ENCODE measurements at regions not wholly inside any gene's neighbourhood (a gene's known extent, or its start where the extent isn't known, plus 50 kb on each side); places are given as distances from the start of the nearest gene placed in this dataset.

DNA sequence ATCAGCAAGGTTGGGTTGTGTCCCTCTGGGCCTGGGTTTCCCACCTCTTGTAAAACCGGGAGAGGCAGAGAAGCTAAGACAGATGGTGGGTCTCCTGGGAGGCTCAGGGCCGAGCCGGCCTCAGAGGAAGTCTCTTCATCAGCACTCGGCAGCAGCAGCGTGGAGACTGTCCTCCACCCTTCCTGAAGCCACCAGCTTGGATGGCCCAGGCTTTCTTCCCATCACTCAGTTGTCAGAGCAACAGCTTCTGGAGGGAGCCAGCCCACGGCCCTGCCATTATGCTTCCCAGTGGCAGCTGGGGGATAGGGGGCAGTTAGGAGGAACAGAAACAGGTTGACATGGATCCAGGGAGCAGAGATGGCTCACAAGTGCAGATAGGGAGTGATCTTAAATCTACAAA lies 191.0 kb downstream of the KATNAL1 start:
- no peak overlapping the region for H3K27ac Mint-ChIP-seq
- no peaks in the 10 kb centered on the region for H3K9me3 Mint-ChIP-seq
- no peaks in the 10 kb centered on the region for H3K36me3 Mint-ChIP-seq
- CTCF ChIA-PET = interaction anchor here (1.1 to 10.1 kb wide), 7 partner anchors 42 to 611 kb away, joined by 3 to 352 read pairs (median 9); partner anchors contain the start of gene UBL3 (in 1 of the 2)
- POLR2A ChIA-PET = interaction anchor here in 1 of 2 donors (0.9 kb wide), 1 partner anchor 270 kb away, joined by 3 read pairs; no protein-coding TSS in a partner anchor
- 78% methylated on average over 3 of the region's 6 CpGs for WGBS (ENCODE audit: insufficient coverage)
- peaks cover 26 to 31% of the 10 kb centered on the region in 2 experiments for H3K4me1 ChIP-seq (ENCODE audit: control insufficient read depth in 1 of 2, extremely low read depth in 1 of 2, insufficient read depth in 2 of 2, low read length in 2 of 2)
- H3K36me3 ChIP-seq (ENCODE audit: control insufficient read depth in 2 of 2, extremely low read depth in 1 of 2, insufficient read depth in 1 of 2, low read length in 1 of 2) = no peaks in the 10 kb centered on the region
- H3K27me3 ChIP-seq (replicated peaks in 1 of 2; ENCODE audit: control insufficient read depth in 2 of 2, extremely low read depth in 1 of 2, insufficient read depth in 2 of 2, low read length in 1 of 2) = peaks cover 0 to 2% of the 10 kb centered on the region in 2 experiments
- DNase-seq (no peak), ATAC-seq (replicated peaks in 1 of 4) (no peak)
- no peaks in the 10 kb centered on the region for H3K27me3 Mint-ChIP-seq
- H3K27ac ChIP-seq (ENCODE audit: low read length) = no peak overlapping the region
- no peak overlapping the region for H3K4me3 ChIP-seq (ENCODE audit: control insufficient read depth in 1 of 2, extremely low read depth in 1 of 2, low read length in 1 of 2)
- H3K9me3 ChIP-seq = no peaks in the 10 kb centered on the region
- peaks cover 47 to 53% (median 52%) of the 10 kb centered on the region in 3 donors for H3K4me1 Mint-ChIP-seq
- no peak overlapping the region for H3K4me3 Mint-ChIP-seq

DNA sequence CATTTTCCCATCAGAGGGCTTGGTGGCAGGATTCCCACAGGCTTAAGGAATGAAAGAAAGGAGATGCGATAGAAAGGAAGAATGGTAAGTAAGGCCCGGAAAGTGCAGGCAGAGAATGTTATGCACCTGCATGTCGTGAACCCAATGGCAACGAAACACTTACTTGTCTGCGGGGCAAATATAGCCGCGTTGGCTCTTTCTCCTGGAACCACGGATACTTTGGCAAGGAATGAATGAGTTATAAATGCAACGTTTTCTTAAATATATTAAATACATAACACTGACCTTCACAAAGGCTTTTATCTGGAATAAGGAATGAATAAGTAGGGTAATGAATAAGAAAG lies 192.1 kb downstream of the KATNAL1 start:
- peak overlapping the region; percentile 37 for H3K27ac ChIP-seq (ENCODE audit: low read length)
- H3K36me3 ChIP-seq (ENCODE audit: control insufficient read depth in 2 of 2, extremely low read depth in 1 of 2, insufficient read depth in 1 of 2, low read length in 1 of 2) = no peaks in the 10 kb centered on the region
- no peak for ATAC-seq (replicated peaks in 1 of 4)
- no peak overlapping the region for H3K4me3 ChIP-seq (ENCODE audit: control insufficient read depth in 1 of 2, extremely low read depth in 1 of 2, low read length in 1 of 2)
- DNase-seq = no peak
- Mint-ChIP-seq H3K9me3 (no peaks in the 10 kb centered on the region), H3K27ac (peak overlapping the region in 1 of 2 donors; percentile 82), H3K27me3 (no peaks in the 10 kb centered on the region), H3K4me3 (peak overlapping the region; percentile 73 to 80 (median 75)), H3K4me1 (peaks cover 35 to 43% (median 43%) of the 10 kb centered on the region in 3 donors), H3K36me3 (no peaks in the 10 kb centered on the region)
- peaks cover 0 to 2% of the 10 kb centered on the region in 2 experiments for H3K27me3 ChIP-seq (replicated peaks in 1 of 2; ENCODE audit: control insufficient read depth in 2 of 2, extremely low read depth in 1 of 2, insufficient read depth in 2 of 2, low read length in 1 of 2)
- WGBS (ENCODE audit: insufficient coverage) = 0% methylated on average over 2 of the region's 9 CpGs
- peaks cover 15 to 31% of the 10 kb centered on the region in 2 experiments for H3K4me1 ChIP-seq (ENCODE audit: control insufficient read depth in 1 of 2, extremely low read depth in 1 of 2, insufficient read depth in 2 of 2, low read length in 2 of 2)
- CTCF ChIA-PET = interaction anchor here (0.6 to 10.1 kb wide), 26 partner anchors 11 to 625 kb away, joined by 3 to 352 read pairs (median 4); partner anchors contain the start of gene UBL3 (in 1 of the 2)
- POLR2A ChIA-PET = interaction anchor here in 1 of 2 donors (1.0 kb wide), 1 partner anchor 269 kb away, joined by 5 read pairs; no protein-coding TSS in a partner anchor
- no peaks in the 10 kb centered on the region for H3K9me3 ChIP-seq

DNA sequence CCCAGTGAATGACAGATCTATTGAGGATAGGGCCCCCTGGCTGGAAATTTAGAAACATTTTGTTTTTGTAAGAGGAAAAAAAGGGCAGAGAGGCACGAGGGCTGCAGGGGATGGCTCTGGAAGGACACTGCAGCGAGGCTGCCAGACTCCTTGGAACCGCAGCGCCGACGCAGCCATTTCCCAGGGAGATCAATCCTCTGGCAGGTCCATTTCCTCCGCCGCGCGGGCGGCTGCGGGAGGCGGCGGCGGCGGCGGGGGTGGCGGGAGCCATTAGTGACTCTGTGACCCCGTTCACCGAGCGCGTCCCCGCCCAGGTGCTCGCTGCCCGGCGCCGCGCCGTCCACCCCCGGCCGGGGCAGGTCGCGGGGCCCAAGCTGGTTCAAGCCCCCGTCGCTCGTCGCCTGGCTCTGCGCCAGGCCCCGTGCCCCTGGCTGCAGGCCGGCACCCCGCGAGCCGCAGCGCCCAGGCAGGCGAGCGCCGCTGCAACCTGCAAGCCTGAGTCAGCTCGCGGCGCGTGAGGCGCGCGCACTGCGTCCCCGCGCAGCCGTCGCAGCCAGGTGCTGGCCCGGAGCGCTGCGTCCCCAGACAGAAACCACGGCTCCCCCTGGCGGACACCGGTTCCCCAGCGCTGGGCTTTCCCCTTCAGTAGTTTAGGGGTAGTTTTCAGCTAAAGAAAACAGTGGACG lies 192.6 kb downstream of the KATNAL1 start:
- peak; percentile 89 to 95 (median 94) for ATAC-seq (replicated peaks in 1 of 4)
- no peaks in the 10 kb centered on the region for H3K9me3 Mint-ChIP-seq

DNA sequence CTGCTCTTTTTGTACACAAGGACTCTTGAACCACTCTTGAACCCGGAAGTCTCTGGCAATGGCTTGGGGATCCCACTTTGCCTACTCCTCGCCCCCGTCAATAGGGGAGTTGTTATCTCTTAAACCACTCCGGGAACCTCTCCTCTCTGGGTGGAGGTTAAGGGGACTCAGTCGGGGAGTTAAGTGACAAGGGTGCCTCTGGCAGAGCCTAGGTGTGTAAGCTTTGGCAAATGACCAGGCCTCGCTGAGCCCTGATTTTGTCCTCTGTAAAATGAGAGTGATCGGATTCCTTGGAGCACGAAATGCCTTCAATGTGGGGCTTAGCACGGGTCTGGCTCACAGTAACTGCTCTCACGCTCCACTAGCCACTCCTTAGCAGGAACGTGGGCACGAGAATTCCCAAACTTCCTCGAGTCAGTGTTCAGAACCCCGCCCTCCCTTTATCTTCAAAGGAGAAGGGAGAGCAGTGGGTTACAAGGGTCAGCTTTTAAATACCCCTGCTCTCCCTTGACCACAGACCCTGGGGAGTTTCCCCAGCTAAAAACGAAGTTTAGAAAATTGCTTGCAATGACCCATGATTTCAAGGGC lies 193.3 kb downstream of the KATNAL1 start:
- no peaks in the 10 kb centered on the region for H3K36me3 ChIP-seq (ENCODE audit: control insufficient read depth in 2 of 2, extremely low read depth in 1 of 2, insufficient read depth in 1 of 2, low read length in 1 of 2)
- no peaks in the 10 kb centered on the region for H3K9me3 Mint-ChIP-seq
- H3K27me3 ChIP-seq (replicated peaks in 1 of 2; ENCODE audit: control insufficient read depth in 2 of 2, extremely low read depth in 1 of 2, insufficient read depth in 2 of 2, low read length in 1 of 2) = peaks cover 0 to 2% of the 10 kb centered on the region in 2 experiments
- peaks cover 4 to 20% of the 10 kb centered on the region in 2 experiments for H3K4me1 ChIP-seq (ENCODE audit: control insufficient read depth in 1 of 2, extremely low read depth in 1 of 2, insufficient read depth in 2 of 2, low read length in 2 of 2)
- H3K4me3 Mint-ChIP-seq = peak overlapping the region; percentile 79 to 80 (median 79)
- no peaks in the 10 kb centered on the region for H3K9me3 ChIP-seq
- ChIA-PET CTCF (interaction anchor here (0.6 to 10.1 kb wide), 18 partner anchors 10 to 598 kb away, joined by 3 to 352 read pairs (median 10); partner anchors contain the start of gene UBL3 (in 1 of the 2)), POLR2A (interaction anchor here (0.5 to 0.8 kb wide), 4 partner anchors 263 to 341 kb away, joined by 3 to 4 read pairs (median 3); partner anchors contain the start of gene UBL3 (in 1 of the 2))
- H3K27ac ChIP-seq (ENCODE audit: low read length) = no peak overlapping the region
- H3K36me3 Mint-ChIP-seq = no peaks in the 10 kb centered on the region
- H3K4me1 Mint-ChIP-seq = peaks cover 24 to 32% (median 31%) of the 10 kb centered on the region in 3 donors
- no peaks in the 10 kb centered on the region for H3K27me3 Mint-ChIP-seq
- DNase-seq = no peak
- H3K27ac Mint-ChIP-seq = peak overlapping the region; percentile 49 to 52
- peak overlapping the region; percentile 38 to 47 for H3K4me3 ChIP-seq (ENCODE audit: control insufficient read depth in 1 of 2, extremely low read depth in 1 of 2, low read length in 1 of 2)
- ATAC-seq (replicated peaks in 1 of 4) = no peak
- 85% methylated on average over 4 of the region's 15 CpGs for WGBS (ENCODE audit: insufficient coverage)

More for the DNA sequence above, 192.6 kb downstream of the KATNAL1 start:
- Mint-ChIP-seq H3K4me3 (peak overlapping the region; percentile 79 to 80 (median 79)), H3K36me3 (no peaks in the 10 kb centered on the region), H3K27ac (peak overlapping the region; percentile 49 to 82), H3K4me1 (peaks cover 30 to 38% (median 38%) of the 10 kb centered on the region in 3 donors), H3K27me3 (no peaks in the 10 kb centered on the region)
- WGBS (ENCODE audit: insufficient coverage) = under 1% methylated on average over 67 of the region's 67 CpGs
- Histone ChIP-seq H3K9me3 (no peaks in the 10 kb centered on the region), H3K36me3 (ENCODE audit: control insufficient read depth in 2 of 2, extremely low read depth in 1 of 2, insufficient read depth in 1 of 2, low read length in 1 of 2) (no peaks in the 10 kb centered on the region), H3K4me3 (ENCODE audit: control insufficient read depth in 1 of 2, extremely low read depth in 1 of 2, low read length in 1 of 2) (peak overlapping the region; percentile 38 to 47), H3K27ac (ENCODE audit: low read length) (peak overlapping the region; percentile 37), H3K27me3 (replicated peaks in 1 of 2; ENCODE audit: control insufficient read depth in 2 of 2, extremely low read depth in 1 of 2, insufficient read depth in 2 of 2, low read length in 1 of 2) (peaks cover 0 to 2% of the 10 kb centered on the region in 2 experiments), H3K4me1 (ENCODE audit: control insufficient read depth in 1 of 2, extremely low read depth in 1 of 2, insufficient read depth in 2 of 2, low read length in 2 of 2) (peaks cover 10 to 26% of the 10 kb centered on the region in 2 experiments)
- ChIA-PET POLR2A (interaction anchor here (0.8 to 1.0 kb wide), 2 partner anchors 265 to 268 kb away, joined by 3 to 5 read pairs; partner anchors contain the start of gene UBL3 (in 1 of the 2)), CTCF (interaction anchor here (0.6 to 10.1 kb wide), 26 partner anchors 11 to 749 kb away, joined by 3 to 352 read pairs (median 4); partner anchors contain the start of gene UBL3 (in 1 of the 2))
- peak; percentile 78 to 96 (median 91) for DNase-seq

DNA sequence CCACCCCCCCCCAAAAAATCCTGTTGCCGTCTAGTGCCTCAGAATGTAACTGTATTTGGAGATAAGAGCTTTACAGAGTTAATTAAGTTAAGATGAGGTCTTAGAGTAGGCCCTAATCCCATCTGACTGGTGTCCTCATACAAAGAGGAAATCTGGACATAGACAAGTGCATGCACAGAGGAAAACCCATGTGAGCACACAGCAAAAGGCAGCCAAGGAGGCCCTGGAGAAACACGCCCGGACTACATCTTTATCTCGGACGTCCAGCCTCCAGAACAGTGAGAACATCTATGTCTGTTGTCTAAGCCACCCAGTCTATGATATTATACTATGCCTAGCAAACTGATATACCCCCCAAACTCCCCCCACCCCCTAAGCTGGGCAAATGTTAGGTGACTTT lies 193.8 kb downstream of the KATNAL1 start:
- no peak for DNase-seq
- Mint-ChIP-seq H3K9me3 (no peaks in the 10 kb centered on the region), H3K27me3 (no peaks in the 10 kb centered on the region), H3K36me3 (no peaks in the 10 kb centered on the region), H3K4me1 (peaks cover 21 to 30% (median 29%) of the 10 kb centered on the region in 3 donors), H3K27ac (peak overlapping the region; percentile 15 to 16), H3K4me3 (peak overlapping the region; percentile 79 to 80 (median 79))
- WGBS (ENCODE audit: insufficient coverage) = 100% methylated on average over 4 of the region's 5 CpGs
- no peak for ATAC-seq (replicated peaks in 1 of 4)
- no peaks in the 10 kb centered on the region for H3K36me3 ChIP-seq (ENCODE audit: control insufficient read depth in 2 of 2, extremely low read depth in 1 of 2, insufficient read depth in 1 of 2, low read length in 1 of 2)
- H3K9me3 ChIP-seq = no peaks in the 10 kb centered on the region
- POLR2A ChIA-PET = interaction anchor here (0.5 to 1.0 kb wide), 6 partner anchors 178 to 377 kb away, joined by 3 to 9 read pairs (median 4); partner anchors contain the start of gene UBL3 (in 1 of the 2)
- peaks cover 0 to 2% of the 10 kb centered on the region in 2 experiments for H3K27me3 ChIP-seq (replicated peaks in 1 of 2; ENCODE audit: control insufficient read depth in 2 of 2, extremely low read depth in 1 of 2, insufficient read depth in 2 of 2, low read length in 1 of 2)
- H3K4me1 ChIP-seq (ENCODE audit: control insufficient read depth in 1 of 2, extremely low read depth in 1 of 2, insufficient read depth in 2 of 2, low read length in 2 of 2) = peaks cover 1 to 17% of the 10 kb centered on the region in 2 experiments
- CTCF ChIA-PET = interaction anchor here (0.6 to 10.1 kb wide), 25 partner anchors 8 to 605 kb away, joined by 3 to 352 read pairs (median 7); partner anchors contain the start of gene UBL3 (in 1 of the 2)
- no peak overlapping the region for H3K4me3 ChIP-seq (ENCODE audit: control insufficient read depth in 1 of 2, extremely low read depth in 1 of 2, low read length in 1 of 2)
- no peak overlapping the region for H3K27ac ChIP-seq (ENCODE audit: low read length)

Data from T-cell (primary cell).